T47D (cell line): ENCODE measurements at regions not wholly inside any gene's neighbourhood (a gene's known extent, or its start where the extent isn't known, plus 50 kb on each side); places are given as distances from the start of the nearest gene placed in this dataset.
"Not testable (repeated sequence)": the region's sequence is repeated elsewhere in the genome, so short reads cannot be mapped to it uniquely, and the experiment has no call there.

Experiments
- DNase-seq, 2 experiments: peaks; one replicate each; pipeline versions ENCODE4 v3.0.0 to v3.0.0-alpha.2; 2011 to 2012; ENCODE audit warnings: low read depth in 1 of 2, low spot score in 1 of 2
- JUND ChIP-seq: IDR thresholded peaks from 2 replicates; pipeline ENCODE4 v1.6.1; 2012; ENCODE audit warnings: low read depth
- in situ Hi-C: cut with HindIII; loops from 2 replicates; pipeline ENCODE4 v1.10.0; 2016; ENCODE audit warnings: low sequenced_read_pairs, low pct_unique_long_range_greater_than_20kb

GRCh38 chr4:144411119-144411518, 234.8 kb upstream of the HHIP start:
- in situ Hi-C loops, result no loop called here
- no peak for DNase-seq
- TF ChIP-seq JUND, result no peak

GRCh38 chr4:144411700-144412099, 234.3 kb upstream of the HHIP start:
- DNase-seq, result no peak
- no peak for TF ChIP-seq JUND
- in situ Hi-C loops, result no loop called here

- in situ Hi-C loops, result no loop called here
- no peak for TF ChIP-seq JUND
Observed at GRCh38 chr4:144421056-144421455, 224.9 kb upstream of the HHIP start.

GRCh38 chr4:144421839-144422565, 224.0 kb upstream of the HHIP start:
- TF ChIP-seq JUND, result no peak
- no peak for DNase-seq
- in situ Hi-C loops, result no loop called here

More at GRCh38 chr4:144421056-144421455, 224.9 kb upstream of the HHIP start:
- no peak for DNase-seq

GRCh38 chr4:144423930-144424329, 222.0 kb upstream of the HHIP start:
- in situ Hi-C loops, result no loop called here
- no peak for DNase-seq
- TF ChIP-seq JUND, result no peak

GRCh38 chr4:144426023-144426422, 219.9 kb upstream of the HHIP start:
- in situ Hi-C loops, DNase-seq: not testable (repeated sequence)

GRCh38 chr4:144442713-144443112, 203.2 kb upstream of the HHIP start:
- TF ChIP-seq JUND, result no peak
- DNase-seq, result no peak
- in situ Hi-C loops, result no loop called here

GRCh38 chr4:144449611-144450010, 196.3 kb upstream of the HHIP start:
- TF ChIP-seq JUND, result no peak
- in situ Hi-C loops, result no loop called here
- no peak for DNase-seq

GRCh38 chr4:144450526-144450925, 195.4 kb upstream of the HHIP start:
- no peak for TF ChIP-seq JUND
- DNase-seq, result no peak
- in situ Hi-C loops, result no loop called here

GRCh38 chr4:144451766-144452450, 194.0 kb upstream of the HHIP start:
- in situ Hi-C loops, result no loop called here
- no peak for TF ChIP-seq JUND

GRCh38 chr4:144456196-144456595, 189.8 kb upstream of the HHIP start:
- in situ Hi-C loops, result no loop called here
- DNase-seq, result no peak
- no peak for TF ChIP-seq JUND

More at GRCh38 chr4:144451766-144452450, 194.0 kb upstream of the HHIP start:
- DNase-seq, result no peak

GRCh38 chr4:144461906-144462305, 184.1 kb upstream of the HHIP start:
- TF ChIP-seq JUND, result no peak
- in situ Hi-C loops, result no loop called here
- DNase-seq, result no peak

- DNase-seq, result no peak
- TF ChIP-seq JUND, result no peak
- in situ Hi-C loops, result no loop called here
Observed at GRCh38 chr4:144463236-144463635, 182.7 kb upstream of the HHIP start.

GRCh38 chr4:144463896-144464295, 182.1 kb upstream of the HHIP start:
- in situ Hi-C loops, result no loop called here
- no peak for DNase-seq
- TF ChIP-seq JUND, result no peak
